NCI-H2107 treated with DMSO at 0.1 percent for 48 hours (cell line): ENCODE measurements at regions not wholly inside any gene's neighbourhood (a gene's known extent, or its start where the extent isn't known, plus 50 kb on each side); places are given as distances from the start of the nearest gene placed in this dataset.

ENCODE experiments used
- DNase-seq: peaks from one replicate; lab custom pipeline; 2025; ENCODE audit not compliant: unreplicated experiment; lab: John Stamatoyannopoulos, UW

DNA sequence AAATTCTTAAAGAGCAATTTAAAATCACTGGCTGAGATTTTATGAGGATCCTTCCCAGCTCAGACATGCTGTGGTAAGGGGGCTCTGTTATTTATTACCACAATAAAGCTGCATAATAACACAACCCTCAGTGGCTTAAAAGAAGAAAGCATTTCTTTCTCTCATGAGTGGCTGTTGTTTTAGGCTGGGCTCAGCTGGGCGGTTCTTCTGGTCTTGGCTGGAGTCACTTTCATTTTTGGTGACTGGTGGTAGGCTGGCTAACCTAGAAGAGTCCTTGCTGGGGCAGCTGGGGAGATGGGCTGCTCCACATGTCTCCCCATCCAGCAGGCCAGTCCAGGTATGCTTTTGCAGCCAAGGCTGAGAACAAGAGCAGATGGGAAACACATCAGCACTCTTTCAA, 113.0 kb upstream of the MSX1 start:
- no peak for DNase-seq

DNA sequence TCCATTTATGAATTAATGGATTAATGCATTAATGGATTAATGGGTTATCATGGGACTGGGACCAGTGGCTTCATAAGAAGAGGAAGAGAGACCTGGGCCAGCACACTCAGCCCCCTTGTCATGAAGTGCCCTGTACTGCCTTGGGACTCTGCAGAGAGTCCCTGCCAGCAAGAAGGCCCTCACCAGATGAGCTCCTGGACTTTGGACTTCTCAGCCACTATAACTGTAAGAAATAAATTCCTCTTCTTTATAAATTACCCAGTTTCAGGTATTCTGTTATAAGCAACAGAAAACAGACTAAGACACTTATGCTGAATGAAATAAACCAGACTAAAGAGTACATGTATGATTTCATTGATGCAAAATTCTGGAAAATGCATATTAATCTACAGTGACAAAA, 119.4 kb upstream of the MSX1 start:
- no peak for DNase-seq

DNA sequence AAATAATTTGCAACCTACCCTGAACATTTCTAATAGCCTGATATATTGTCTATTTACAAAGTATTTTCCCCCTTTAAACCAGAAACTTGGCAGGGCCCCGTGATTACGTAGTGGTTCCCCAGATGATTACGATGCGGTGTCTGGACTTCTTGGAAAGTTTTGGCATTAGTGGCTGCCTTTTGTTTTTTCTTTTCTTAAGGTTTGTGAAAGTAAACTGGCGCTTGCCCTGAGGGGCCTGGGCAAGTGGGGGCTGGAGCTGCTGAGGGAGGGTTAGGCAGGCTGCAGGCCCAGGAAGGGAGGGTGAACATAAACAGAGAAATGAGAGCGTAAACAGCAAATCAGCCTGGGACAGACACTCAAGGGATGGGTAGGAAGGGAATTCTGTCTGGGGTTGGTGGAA, 123.6 kb upstream of the MSX1 start:
- DNase-seq: no peak

DNA sequence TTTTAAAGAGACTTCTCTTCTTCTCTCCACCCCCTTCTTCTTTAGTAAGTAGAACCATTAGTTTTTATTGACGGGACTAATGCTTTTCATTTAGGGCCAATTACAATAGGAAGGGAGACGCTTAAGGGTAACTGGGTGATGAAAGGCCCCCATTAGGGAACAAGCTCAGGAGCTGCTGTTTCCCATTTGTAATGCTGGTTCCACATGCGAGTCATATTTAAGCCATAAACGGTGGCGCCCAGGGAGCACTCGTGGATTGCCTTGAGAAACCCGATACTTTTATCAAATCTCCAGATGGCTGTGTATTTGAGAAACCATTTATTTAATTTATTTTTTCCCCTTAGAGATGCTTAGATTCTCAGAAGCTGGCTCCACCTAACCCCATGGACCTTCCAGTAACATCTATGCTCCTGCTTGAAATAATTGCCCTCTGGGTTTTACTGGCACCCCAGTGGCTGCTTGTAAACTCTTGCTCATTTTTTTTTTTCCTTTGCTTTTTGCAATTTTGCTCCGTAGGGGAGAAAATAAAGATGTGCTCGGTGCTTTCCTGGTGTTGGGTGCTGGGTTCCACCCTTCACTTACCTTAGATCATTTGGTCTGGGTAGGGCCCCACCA, 124.2 kb upstream of the MSX1 start:
- peak; percentile 4 for DNase-seq

DNA sequence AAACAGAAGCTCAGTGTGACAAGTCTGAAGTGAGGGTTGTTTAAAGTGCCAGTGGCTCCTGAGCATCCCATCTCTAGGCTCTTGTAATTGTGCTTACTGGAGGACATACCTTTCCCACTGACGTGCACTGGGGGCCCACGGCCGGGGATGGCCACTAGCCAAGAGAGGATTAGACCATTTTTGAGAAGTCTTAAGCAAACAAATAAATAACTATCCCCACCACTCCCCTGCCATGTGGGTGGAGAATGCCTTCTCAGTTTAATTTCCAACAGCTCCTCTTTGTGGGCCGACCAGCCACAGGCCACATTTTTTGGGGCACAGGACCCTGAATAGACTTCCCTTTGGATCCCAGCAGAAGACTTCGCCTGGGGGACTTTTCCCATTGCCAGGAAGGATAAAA, 125.0 kb upstream of the MSX1 start:
- DNase-seq: no peak

DNA sequence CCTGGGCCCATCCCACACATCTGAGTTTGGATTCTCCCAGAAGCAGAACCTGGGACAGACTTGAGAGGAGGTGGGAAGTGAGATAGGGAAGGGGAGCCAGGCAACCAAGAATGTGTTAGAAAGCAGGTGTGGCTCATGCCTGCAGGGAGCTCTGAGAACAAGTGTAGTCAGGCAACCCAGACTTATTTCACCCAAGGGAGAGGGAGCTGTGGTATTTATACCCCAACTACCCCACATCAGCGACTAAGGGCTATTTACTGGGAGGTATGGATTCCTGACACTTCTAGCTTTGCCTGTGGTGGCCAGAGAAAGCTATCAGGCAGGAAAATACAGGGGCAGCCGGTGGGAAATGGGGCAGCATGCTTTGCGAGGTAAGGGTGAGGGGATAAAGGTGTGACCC, 125.8 kb upstream of the MSX1 start:
- DNase-seq: no peak

DNA sequence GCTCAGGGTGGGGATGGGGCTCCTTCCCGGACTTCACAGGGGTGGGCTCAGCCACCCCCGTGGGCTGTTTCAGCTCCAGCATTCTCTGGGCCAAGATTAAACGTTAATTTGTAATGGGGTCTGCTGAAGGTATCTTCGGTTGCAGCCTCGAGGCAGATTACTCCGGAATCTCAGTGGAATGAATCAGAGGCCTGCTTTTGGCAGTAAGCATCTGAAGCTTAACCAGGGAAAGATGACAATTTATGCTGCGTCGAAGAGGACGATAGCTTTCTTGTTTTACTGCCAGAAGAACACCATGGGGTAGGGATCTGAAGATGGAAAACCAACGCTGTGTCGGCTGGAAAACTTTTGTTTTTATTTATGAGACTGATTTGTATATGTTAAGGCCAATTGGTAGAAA, 129.2 kb upstream of the MSX1 start:
- no peak for DNase-seq

DNA sequence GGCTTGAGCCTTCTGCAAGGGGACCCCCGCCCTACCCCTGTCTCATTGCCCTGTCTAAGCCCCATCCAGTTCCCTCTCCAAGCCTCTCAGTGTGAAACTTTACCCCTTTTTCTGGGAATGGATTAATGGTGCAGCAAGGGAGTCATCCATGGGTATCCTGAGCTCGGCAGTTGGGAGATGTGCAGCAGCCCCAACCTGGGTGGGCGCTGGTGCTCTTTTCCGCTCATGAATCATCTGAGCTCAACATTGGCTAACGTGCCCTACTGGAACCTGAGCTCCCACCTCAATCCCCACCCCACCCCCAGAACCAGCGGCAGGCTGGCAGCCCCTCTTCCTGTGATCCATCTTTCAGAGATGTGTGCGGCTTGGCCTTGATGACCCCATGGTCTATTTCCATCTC, 130.3 kb upstream of the MSX1 start:
- DNase-seq: no peak

DNA sequence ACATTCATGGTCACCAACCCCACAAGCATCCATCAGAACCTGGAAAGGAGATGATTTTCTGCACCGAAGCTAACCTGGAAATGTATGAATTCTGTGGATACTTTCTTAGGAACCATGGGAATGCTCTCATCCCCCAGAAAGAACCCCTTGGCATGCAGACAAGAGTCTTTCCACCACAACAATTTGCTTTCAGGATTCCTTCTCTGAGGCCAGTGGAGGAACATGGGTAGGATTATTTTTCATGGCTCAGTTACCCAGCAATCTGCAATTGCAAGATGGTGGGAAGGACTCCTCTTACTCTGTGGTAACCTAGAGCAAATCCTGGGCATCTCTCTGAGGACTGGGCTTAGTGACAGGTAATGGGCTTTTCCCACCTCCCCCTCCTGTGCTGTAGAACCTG, 131.9 kb upstream of the MSX1 start:
- no peak for DNase-seq

DNA sequence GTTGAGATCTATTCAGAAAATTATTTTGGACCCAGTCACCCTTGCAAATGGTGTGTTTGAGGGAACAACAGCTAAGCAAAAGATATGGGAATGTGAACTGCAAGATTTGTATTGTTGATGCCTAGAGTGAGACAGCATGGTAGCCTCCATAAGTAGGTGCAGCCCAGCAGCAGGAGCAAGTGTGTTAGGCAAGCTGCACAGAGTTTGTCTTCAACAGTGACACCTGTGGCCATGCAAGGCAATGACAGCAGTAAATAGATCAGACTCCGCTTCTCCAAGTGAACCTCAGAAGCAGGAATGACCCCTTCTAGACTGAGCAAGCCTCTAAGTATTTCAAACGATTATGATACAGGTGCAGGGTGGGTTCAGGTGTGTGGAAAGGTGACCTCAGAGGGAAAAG, 133.4 kb upstream of the MSX1 start:
- DNase-seq: no peak

DNA sequence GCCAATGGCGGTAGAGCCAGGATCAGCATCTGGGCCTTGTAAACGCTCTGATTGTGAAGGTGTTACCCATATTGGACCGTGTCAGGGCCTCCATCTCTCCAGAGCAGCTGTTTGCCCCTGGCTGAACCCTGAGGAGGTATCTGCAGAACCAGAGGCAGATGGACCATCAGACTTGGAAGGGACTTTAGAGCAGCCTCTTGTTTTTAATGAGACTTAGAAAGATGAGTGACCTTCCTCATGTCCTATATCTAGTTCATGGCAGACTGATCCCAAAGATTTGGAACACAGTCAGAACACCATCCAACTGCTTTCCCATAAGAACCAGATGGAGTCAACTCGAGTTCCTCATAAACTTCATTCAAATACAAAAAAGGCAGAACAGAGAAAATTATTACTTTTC, 135.1 kb upstream of the MSX1 start:
- DNase-seq: no peak

DNA sequence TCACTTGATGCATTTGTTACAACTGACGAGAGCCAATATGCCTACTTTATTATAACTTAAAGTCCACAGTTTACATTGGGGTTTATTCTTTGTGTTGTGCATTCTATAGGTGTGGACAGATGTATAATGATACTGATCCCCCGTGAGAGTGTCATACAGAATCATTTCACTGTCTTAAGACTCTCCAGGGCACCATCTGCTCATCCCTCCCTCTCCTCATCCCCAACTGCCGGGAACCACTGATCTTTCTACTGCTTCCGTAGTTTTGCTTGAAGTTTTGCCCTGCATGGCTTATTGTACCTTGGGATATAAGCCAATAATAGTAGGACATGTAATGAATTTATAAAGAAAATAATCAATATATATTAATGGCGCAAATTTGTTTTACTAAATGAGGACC, 137.8 kb upstream of the MSX1 start:
- DNase-seq: no peak

DNA sequence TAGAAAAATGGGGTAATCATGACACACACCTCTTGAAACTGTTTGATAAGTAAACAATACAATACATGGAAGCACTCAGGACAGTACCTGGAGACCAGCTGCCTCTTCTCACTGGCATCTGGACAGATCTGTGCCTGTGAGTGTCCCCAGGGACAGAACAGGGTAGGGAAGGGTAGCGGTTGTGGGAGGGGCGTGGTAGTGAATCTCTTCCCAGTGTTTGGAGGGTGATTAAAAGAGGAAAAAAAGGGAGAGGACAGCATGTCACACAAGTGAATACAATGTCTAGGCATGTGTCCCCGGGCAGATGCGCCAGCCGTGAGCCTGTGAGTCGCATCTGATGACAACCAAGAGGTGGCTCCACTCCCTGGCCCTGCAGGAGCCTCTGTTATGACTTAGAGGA, 138.8 kb upstream of the MSX1 start:
- DNase-seq: no peak

DNA sequence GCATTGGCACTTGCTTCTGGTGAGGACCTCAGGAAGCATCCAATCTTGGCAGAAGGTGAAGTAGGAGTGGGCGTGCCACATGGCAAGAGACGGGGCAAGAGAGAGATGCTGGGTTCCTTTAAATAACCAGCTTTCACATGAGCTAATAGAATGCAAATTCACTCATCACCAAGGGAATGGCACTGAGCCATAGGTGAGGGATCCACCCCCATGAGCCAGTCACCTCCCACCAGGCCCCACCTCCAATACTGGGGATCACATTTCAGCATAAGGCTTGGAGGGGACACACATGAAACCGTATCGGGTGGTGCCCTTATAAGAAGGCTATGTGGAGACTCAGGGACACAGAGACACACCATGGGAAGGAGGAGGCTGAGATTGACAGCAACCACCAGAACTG, 140.0 kb upstream of the MSX1 start:
- no peak for DNase-seq

DNA sequence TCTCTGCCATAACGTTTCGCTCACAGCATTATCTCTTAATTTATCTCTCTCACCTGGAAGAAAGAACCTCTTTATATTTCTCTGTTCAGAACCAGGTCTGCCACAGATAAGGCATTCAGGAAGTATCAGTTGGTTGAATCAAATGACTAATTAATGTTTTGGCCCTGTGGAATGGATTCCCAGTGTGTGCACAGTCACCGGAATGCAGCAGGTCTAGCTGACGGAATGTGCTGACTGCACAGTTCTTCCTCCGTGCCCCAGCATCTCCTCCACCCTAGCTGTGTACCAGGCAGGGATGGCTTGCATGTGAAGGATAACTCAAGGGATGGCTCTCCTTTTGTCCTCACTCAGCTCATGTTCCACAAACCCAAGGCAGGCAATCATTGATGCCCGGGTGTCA, 141.8 kb upstream of the MSX1 start:
- no peak for DNase-seq

DNA sequence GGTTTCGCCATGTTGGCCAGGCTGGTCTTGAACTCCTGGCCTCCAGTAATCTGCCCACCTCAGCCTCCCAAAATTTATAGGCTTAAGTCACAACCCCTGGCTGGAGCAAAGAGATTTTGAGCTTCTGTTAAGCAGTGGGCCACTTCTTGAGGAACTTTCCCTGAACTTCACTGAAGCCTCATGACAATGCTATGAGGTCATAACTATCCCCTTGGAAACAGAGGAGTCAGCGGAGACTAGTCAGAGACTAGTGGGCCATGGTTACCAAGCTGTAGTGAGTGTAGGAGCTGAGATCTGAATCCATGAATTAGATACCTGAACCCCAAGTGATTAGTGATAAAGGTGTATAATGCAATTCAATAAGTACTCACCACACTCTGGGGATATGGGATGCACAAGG, 145.1 kb upstream of the MSX1 start:
- DNase-seq: no peak

DNA sequence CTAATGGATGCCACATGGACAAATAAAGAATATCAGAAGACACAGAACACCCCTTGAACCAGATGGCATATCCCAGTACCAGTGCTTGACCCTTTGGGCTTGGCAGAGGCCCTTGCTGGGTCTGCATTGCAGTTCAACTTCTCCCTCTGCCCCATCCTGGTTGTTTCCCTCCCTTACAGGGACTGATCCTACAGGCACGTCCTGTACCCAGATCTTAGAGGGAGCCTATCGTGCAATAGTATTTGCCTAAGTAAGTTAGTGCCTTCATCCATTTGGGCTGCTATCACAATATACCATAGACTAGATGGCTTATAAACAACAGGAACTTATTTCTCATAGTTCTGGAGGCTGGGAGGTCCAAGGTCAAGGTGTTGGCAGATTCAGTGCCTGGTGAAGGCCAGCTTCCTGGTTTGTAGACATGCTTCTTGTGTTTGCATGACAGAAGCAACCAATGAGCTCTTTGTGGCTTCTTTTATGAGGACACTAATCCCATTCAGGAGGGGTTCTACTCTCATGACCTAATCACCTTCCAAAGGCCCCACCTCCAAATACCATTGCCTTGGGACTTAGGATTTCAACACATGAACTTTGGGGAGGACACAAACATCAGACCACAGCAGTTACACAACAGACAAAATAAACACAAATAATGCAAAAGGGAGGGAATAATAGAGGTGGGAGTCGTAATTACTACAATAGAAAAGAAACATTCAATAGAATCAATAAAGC, 146.5 kb upstream of the MSX1 start:
- no peak for DNase-seq

DNA sequence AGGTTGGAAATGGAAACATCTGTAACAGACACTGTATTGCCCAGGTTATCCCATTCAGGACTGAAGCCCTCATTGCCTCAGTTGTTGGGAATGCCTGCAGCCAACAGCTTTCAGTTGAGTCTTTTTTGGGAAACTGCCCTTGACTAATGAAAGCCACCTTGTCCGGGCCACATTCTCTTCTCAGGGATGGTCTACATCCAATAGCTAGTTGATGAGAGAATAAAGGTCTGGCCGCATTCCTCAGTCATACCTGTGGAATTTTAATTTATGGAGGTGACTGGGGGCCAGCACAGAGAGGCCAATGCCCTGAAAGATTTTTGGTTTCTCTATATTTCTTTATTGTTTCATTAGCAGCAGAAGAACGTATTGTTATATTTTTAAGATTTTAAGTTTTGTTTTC, 147.6 kb upstream of the MSX1 start:
- DNase-seq: no peak

DNA sequence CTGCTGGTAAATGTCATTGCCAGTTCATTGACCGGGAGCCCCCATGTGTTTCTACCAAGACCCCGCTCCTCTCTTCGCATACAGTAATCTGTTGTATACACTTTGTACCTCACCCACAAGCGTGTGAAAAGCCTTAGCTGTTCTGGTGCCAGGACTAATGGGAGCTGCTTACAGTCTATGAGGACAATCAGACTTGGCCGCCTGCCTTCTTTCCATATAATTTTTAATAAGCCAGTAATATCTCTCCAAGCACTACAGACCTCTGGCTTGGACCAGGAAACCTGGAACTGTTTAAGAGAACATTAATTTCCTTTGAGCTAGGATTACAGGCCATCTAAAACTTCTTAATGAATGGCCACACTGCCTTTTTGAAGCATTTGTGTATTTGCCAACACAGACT, 149.7 kb upstream of the MSX1 start:
- no peak for DNase-seq

DNA sequence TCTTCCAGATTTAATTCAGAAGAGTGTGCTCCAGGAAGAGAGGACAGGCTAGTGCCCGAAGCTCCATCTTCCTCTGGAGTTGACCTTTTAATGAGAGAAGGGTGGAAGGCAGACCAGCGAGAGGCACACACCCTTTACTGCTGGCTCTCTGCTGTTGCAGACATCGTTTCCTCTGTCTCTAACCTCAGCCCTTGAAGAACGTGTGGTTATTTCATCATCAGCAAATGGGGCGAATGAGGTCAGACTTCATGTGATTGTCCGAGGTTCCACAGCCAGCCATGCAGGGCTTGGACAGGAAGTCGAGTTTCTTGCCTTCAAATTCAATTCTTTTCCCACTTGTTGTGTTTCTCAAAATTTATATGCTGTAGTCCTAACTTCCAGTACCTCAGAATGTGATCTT, 155.2 kb upstream of the MSX1 start:
- no peak for DNase-seq

DNA sequence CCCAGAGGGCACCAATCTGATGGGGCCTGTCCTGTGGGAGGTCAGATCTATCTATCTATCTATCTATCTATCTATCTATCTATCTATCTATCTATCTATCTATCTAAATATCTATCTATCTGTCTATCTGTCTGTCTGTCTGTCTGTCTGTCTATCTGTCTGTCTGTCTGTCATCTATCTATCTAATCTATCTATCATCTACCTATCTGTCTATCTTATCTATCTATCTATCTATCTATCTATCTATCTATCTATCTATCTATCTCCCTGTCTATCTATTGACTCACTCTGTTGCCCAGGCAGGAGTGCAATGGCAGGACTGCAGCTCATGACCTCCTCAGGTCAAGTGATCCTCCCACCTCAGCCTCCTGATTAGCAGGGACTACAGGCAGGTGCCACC, 155.7 kb upstream of the STX18 start:
- DNase-seq: no peak

DNA sequence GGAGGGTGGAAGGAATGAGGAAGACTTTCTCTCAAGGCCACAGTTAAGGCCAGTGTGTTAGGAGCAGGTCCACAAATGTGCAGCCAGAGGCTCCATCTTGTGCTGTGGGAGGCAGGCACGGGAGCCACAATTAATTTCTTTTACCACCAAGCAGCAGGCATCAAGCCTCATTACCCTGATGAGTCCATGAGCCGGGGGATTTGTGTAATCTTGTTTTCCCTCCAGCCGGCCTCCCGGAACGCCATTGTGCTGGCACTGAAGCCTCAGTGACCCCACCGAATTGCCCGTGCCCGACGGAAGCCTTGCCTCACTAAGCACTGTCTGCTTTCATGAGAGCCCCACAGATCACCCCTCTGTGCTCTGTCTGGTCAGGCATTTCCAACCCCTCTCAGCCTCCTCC, 154.7 kb upstream of the STX18 start:
- no peak for DNase-seq

DNA sequence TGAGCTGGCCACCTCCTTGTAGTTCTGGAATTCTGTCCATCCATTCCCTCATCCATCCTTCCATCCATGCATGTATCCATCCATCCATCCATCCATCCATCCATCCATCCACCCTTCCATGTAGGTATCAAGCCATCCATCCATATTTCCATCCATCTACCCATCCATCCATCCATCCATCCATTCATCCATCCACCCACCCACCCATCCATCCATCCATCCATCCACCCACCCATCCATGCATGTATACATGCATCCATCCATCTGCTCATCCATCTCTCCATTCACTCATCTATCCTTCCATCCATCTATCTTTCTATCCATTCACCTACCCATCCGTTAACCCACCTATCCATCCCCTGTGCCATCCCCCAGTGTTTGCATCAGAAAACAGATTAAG, 153.6 kb upstream of the STX18 start:
- DNase-seq: no peak
